Islet precursor cell (in vitro differentiated cells): ENCODE measurements at regions not wholly inside any gene's neighbourhood (a gene's known extent, or its start where the extent isn't known, plus 50 kb on each side); places are given as distances from the start of the nearest gene placed in this dataset.
A peak's percentile ranks its signal among the peaks of the same experiment; 100 is the strongest.

Experiments
- DNase-seq: peaks from one replicate; pipeline ENCODE4 v3.0.0-alpha.2; 2018

GRCh38 chr17:72068643-72069042 lies 52.2 kb upstream of the SOX9 start:
- peak; percentile 7 for DNase-seq

DNA sequence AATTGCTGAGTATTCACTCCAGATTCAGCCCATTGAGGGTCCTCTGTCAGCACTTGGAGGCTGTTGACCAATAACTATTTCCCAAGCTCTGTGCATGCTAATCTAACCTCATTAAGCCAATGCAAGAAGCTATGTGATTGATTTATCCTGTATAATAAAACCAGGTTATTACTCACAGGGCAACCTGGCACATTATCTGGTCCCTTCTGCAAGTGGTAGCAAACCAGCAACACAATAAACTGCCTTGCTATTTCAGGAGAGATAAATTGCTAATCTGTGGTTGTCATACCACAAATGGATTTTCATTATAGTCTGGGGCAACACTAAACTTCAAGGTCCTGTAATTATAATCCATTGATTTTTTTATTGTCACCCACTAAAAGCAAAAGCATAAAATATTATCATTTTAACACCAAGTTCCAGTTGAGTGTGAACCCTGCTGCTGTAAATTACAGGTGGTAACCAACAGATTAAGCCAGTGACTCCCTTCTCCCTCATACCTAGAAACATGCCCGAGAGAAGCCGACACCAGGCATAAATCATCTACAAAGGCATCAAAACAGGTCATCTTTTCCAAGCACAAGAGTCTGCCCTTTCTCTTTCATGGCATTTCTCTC lies 51.1 kb upstream of the SOX9 start:
- DNase-seq, result peak; percentile 16
